ENCODE measurements at regions not wholly inside any gene's neighbourhood (a gene's known extent, or its start where the extent isn't known, plus 50 kb on each side); places are given as distances from the start of the nearest gene placed in this dataset.

- DNase-seq (ENCODE audit: low read depth in 3 of 3, low spot score in 1 of 3), result no peak
Measured at GRCh38 chr3:181454451-181455027, 257.2 kb upstream of the SOX2 start.

GRCh38 chr3:181446741-181447140 is 265.0 kb upstream of the SOX2 start:
- no peak for DNase-seq (ENCODE audit: low read depth in 3 of 3, low spot score in 1 of 3)

- DNase-seq (ENCODE audit: low read depth in 3 of 3, low spot score in 1 of 3), result no peak
Measured at GRCh38 chr3:181442066-181442465, 269.7 kb upstream of the SOX2 start.

GRCh38 chr3:181432992-181433391 is 278.7 kb upstream of the SOX2 start:
- DNase-seq (ENCODE audit: low read depth in 3 of 3, low spot score in 1 of 3), result no peak

GRCh38 chr3:181431748-181432147 is 280.0 kb upstream of the SOX2 start:
- no peak for DNase-seq (ENCODE audit: low read depth in 3 of 3, low spot score in 1 of 3)

- DNase-seq (ENCODE audit: low read depth in 3 of 3, low spot score in 1 of 3), result no peak
Measured at GRCh38 chr3:181425074-181425473, 286.7 kb upstream of the SOX2 start.

GRCh38 chr3:181418233-181418632 is 293.5 kb upstream of the SOX2 start:
- no peak for DNase-seq (ENCODE audit: low read depth in 3 of 3, low spot score in 1 of 3)

GRCh38 chr3:181417748-181418147 is 294.0 kb upstream of the SOX2 start:
- DNase-seq (ENCODE audit: low read depth in 3 of 3, low spot score in 1 of 3), result no peak

- DNase-seq (ENCODE audit: low read depth in 3 of 3, low spot score in 1 of 3), result no peak
Measured at GRCh38 chr3:181410870-181411269, 300.9 kb upstream of the SOX2 start.

GRCh38 chr3:181403876-181404660 is 307.7 kb upstream of the SOX2 start:
- DNase-seq (ENCODE audit: low read depth in 3 of 3, low spot score in 1 of 3), result no peak

- DNase-seq (ENCODE audit: low read depth in 3 of 3, low spot score in 1 of 3), result no peak
Measured at GRCh38 chr3:181402347-181402746, 309.4 kb upstream of the SOX2 start.

- DNase-seq (ENCODE audit: low read depth in 3 of 3, low spot score in 1 of 3), result no peak
Measured at GRCh38 chr3:181384970-181385369, 326.8 kb upstream of the SOX2 start.

- DNase-seq (ENCODE audit: low read depth in 3 of 3, low spot score in 1 of 3), result no peak
Measured at GRCh38 chr3:181383760-181384159, 328.0 kb upstream of the SOX2 start.

- no peak for DNase-seq (ENCODE audit: low read depth in 3 of 3, low spot score in 1 of 3)
Measured at GRCh38 chr3:181383201-181383600, 328.5 kb upstream of the SOX2 start.

GRCh38 chr3:181382656-181383055 is 329.1 kb upstream of the SOX2 start:
- DNase-seq (ENCODE audit: low read depth in 3 of 3, low spot score in 1 of 3), result no peak

- no peak for DNase-seq (ENCODE audit: low read depth in 3 of 3, low spot score in 1 of 3)
Measured at GRCh38 chr3:181379278-181379677, 332.4 kb upstream of the SOX2 start.

GRCh38 chr3:181369637-181370036 is 342.1 kb upstream of the SOX2 start:
- no peak for DNase-seq (ENCODE audit: low read depth in 3 of 3, low spot score in 1 of 3)

- DNase-seq (ENCODE audit: low read depth in 3 of 3, low spot score in 1 of 3), result no peak
Measured at GRCh38 chr3:181363231-181363630, 348.5 kb upstream of the SOX2 start.

- DNase-seq (ENCODE audit: low read depth in 3 of 3, low spot score in 1 of 3), result no peak
Measured at GRCh38 chr3:181362378-181362777, 349.3 kb upstream of the SOX2 start.

GRCh38 chr3:181358562-181358961 is 353.2 kb upstream of the SOX2 start:
- DNase-seq (ENCODE audit: low read depth in 3 of 3, low spot score in 1 of 3), result no peak

GRCh38 chr3:181358060-181358459 is 353.7 kb upstream of the SOX2 start:
- no peak for DNase-seq (ENCODE audit: low read depth in 3 of 3, low spot score in 1 of 3)

GRCh38 chr3:181354140-181354539 is 357.6 kb upstream of the SOX2 start:
- no peak for DNase-seq (ENCODE audit: low read depth in 3 of 3, low spot score in 1 of 3)

- DNase-seq (ENCODE audit: low read depth in 3 of 3, low spot score in 1 of 3), result no peak
Measured at GRCh38 chr3:181344331-181344730, 354.8 kb upstream of the DNAJC19 start.
